K562 (cell line): ENCODE measurements at regions not wholly inside any gene's neighbourhood (a gene's known extent, or its start where the extent isn't known, plus 50 kb on each side); places are given as distances from the start of the nearest gene placed in this dataset.

Source experiments
- BRF1 ChIP-seq: IDR thresholded peaks from 3 replicates; pipeline ENCODE4 v1.6.1; 2011; ENCODE audit warnings: borderline replicate concordance, mild to moderate bottlenecking; ENCODE audit not compliant: insufficient read length; ENCODE audit errors: extremely low read depth
- CREM ChIP-seq: IDR thresholded peaks from 2 replicates; pipeline ENCODE4 v1.6.1; 2014; ENCODE audit warnings: antibody characterized with exemption, low read depth
- CTCF ChIP-seq, 3 experiments: IDR thresholded peaks in 2 of 3; conservative IDR thresholded peaks in 1 of 3; 2 replicates each; pipeline ENCODE4 v1.5.1; 2011 to 2012; ENCODE audit warnings: low read length in 3 of 3, mild to moderate bottlenecking in 3 of 3, control low read depth in 2 of 3, improper control_type of control experiment in 1 of 3, inconsistent platforms in 1 of 3, low read depth in 1 of 3, mixed read lengths in 1 of 3, moderate library complexity in 1 of 3; ENCODE audit not compliant: insufficient read depth in 2 of 3
- HDAC8 ChIP-seq: fragments of 450-650 bp; IDR thresholded peaks from 2 replicates; pipeline ENCODE4 v1.6.1; 2016; ENCODE audit warnings: mild to moderate bottlenecking, missing genetic modification characterization, moderate library complexity, missing compliant biosample characterization
- HNRNPH1 ChIP-seq: fragments of 200-400 bp; formaldehyde crosslinking; optimal IDR thresholded peaks from 2 replicates; pipeline ENCODE3; 2017; ENCODE audit warnings: low read depth, mild to moderate bottlenecking, low read length, moderate library complexity
- ZFP30 ChIP-seq: fragments of 250-450 bp; sonication (Bioruptor Pico); IDR thresholded peaks from 2 replicates; pipeline ENCODE4 v1.8.0; 2022; ENCODE audit warnings: moderate library complexity, mild to moderate bottlenecking, inconsistent platforms, borderline replicate concordance
- ZNF318 ChIP-seq, 2 experiments: fragments of 450-650 bp; IDR thresholded peaks; 2 replicates each; pipeline ENCODE4 v1.6.1; 2016; ENCODE audit warnings: mild to moderate bottlenecking in 2 of 2, borderline replicate concordance in 1 of 2, low read depth in 1 of 2, moderate library complexity in 1 of 2
- TF ChIP-seq, protein P1 (sequence below), 3 experiments: fragments of 200-800 bp in 1 of 3; fragments of 250-450 bp in 1 of 3; fragments of 450-650 bp in 1 of 3; sonication (Bioruptor Pico) in 1 of 3; sonication (Bioruptor generic) in 1 of 3; formaldehyde crosslinking in 1 of 3; IDR thresholded peaks; 2 replicates each; pipeline versions ENCODE4 v1.6.1 to v1.8.0; 2016 to 2022; ENCODE audit warnings: mild to moderate bottlenecking in 2 of 3, missing genetic modification characterization in 2 of 3, missing compliant biosample characterization in 1 of 3, moderate library complexity in 1 of 3
- TF ChIP-seq, protein P2 (sequence below): sonication (generic); formaldehyde crosslinking; IDR thresholded peaks from 2 replicates; pipeline ENCODE4 v1.8.1; 2023; ENCODE audit warnings: missing genetic modification reagents, mild to moderate bottlenecking, borderline replicate concordance
- TF ChIP-seq, protein P3 (sequence below): sonication (generic); formaldehyde crosslinking; IDR thresholded peaks from 2 replicates; pipeline ENCODE4 v1.8.1; 2022; ENCODE audit warnings: missing genetic modification reagents

GRCh38 chr10:124152139-124153022 is 59.0 kb upstream of the CHST15 start:
- TF ChIP-seq, protein P1, sequence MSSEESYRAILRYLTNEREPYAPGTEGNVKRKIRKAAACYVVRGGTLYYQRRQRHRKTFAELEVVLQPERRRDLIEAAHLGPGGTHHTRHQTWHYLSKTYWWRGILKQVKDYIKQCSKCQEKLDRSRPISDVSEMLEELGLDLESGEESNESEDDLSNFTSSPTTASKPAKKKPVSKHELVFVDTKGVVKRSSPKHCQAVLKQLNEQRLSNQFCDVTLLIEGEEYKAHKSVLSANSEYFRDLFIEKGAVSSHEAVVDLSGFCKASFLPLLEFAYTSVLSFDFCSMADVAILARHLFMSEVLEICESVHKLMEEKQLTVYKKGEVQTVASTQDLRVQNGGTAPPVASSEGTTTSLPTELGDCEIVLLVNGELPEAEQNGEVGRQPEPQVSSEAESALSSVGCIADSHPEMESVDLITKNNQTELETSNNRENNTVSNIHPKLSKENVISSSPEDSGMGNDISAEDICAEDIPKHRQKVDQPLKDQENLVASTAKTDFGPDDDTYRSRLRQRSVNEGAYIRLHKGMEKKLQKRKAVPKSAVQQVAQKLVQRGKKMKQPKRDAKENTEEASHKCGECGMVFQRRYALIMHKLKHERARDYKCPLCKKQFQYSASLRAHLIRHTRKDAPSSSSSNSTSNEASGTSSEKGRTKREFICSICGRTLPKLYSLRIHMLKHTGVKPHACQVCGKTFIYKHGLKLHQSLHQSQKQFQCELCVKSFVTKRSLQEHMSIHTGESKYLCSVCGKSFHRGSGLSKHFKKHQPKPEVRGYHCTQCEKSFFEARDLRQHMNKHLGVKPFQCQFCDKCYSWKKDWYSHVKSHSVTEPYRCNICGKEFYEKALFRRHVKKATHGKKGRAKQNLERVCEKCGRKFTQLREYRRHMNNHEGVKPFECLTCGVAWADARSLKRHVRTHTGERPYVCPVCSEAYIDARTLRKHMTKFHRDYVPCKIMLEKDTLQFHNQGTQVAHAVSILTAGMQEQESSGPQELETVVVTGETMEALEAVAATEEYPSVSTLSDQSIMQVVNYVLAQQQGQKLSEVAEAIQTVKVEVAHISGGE (CRISPR knock-in tag; IDR thresholded peaks at IDR 0.05), result no peak
- TF ChIP-seq CTCF (IDR thresholded peaks at IDR 0.05 in 2 of 3, conservative IDR thresholded peaks at IDR 0.05 in 1 of 3; ENCODE audit: insufficient read depth in 2 of 3, low read depth in 1 of 3, low read length in 3 of 3) (no peak), HDAC8 (tag) (no peak), BRF1 (no peak), ZNF318 (IDR thresholded peaks at IDR 0.05; ENCODE audit: borderline replicate concordance in 1 of 2, low read depth in 1 of 2) (no peak), ZFP30 (CRISPR knock-in tag) (no peak), CREM (no peak), HNRNPH1 (no peak)
- TF ChIP-seq, protein P2, sequence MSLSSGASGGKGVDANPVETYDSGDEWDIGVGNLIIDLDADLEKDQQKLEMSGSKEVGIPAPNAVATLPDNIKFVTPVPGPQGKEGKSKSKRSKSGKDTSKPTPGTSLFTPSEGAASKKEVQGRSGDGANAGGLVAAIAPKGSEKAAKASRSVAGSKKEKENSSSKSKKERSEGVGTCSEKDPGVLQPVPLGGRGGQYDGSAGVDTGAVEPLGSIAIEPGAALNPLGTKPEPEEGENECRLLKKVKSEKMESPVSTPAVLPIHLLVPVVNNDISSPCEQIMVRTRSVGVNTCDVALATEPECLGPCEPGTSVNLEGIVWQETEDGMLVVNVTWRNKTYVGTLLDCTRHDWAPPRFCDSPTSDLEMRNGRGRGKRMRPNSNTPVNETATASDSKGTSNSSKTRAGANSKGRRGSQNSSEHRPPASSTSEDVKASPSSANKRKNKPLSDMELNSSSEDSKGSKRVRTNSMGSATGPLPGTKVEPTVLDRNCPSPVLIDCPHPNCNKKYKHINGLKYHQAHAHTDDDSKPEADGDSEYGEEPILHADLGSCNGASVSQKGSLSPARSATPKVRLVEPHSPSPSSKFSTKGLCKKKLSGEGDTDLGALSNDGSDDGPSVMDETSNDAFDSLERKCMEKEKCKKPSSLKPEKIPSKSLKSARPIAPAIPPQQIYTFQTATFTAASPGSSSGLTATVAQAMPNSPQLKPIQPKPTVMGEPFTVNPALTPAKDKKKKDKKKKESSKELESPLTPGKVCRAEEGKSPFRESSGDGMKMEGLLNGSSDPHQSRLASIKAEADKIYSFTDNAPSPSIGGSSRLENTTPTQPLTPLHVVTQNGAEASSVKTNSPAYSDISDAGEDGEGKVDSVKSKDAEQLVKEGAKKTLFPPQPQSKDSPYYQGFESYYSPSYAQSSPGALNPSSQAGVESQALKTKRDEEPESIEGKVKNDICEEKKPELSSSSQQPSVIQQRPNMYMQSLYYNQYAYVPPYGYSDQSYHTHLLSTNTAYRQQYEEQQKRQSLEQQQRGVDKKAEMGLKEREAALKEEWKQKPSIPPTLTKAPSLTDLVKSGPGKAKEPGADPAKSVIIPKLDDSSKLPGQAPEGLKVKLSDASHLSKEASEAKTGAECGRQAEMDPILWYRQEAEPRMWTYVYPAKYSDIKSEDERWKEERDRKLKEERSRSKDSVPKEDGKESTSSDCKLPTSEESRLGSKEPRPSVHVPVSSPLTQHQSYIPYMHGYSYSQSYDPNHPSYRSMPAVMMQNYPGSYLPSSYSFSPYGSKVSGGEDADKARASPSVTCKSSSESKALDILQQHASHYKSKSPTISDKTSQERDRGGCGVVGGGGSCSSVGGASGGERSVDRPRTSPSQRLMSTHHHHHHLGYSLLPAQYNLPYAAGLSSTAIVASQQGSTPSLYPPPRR (CRISPR knock-in tag), result no peak
- TF ChIP-seq, protein P3, sequence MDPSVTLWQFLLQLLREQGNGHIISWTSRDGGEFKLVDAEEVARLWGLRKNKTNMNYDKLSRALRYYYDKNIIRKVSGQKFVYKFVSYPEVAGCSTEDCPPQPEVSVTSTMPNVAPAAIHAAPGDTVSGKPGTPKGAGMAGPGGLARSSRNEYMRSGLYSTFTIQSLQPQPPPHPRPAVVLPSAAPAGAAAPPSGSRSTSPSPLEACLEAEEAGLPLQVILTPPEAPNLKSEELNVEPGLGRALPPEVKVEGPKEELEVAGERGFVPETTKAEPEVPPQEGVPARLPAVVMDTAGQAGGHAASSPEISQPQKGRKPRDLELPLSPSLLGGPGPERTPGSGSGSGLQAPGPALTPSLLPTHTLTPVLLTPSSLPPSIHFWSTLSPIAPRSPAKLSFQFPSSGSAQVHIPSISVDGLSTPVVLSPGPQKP (CRISPR knock-in tag), result no peak
